HG03039 (cell line): ENCODE measurements at regions not wholly inside any gene's neighbourhood (a gene's known extent, or its start where the extent isn't known, plus 50 kb on each side); places are given as distances from the start of the nearest gene placed in this dataset.
"Not testable (repeated sequence)": the region's sequence is repeated elsewhere in the genome, so short reads cannot be mapped to it uniquely, and the experiment has no call there.

ENCODE experiments used
- ATAC-seq: cut with Tn5 transposase; IDR thresholded peaks from one replicate; pipeline ENCODE4 v1.9.1; 2021; ENCODE audit warnings: mild to moderate bottlenecking, moderate library complexity; ENCODE audit not compliant: unreplicated experiment

- ATAC-seq, result no peak
Measured at GRCh38 chr10:8173243-8173865, 118.9 kb downstream of the GATA3 start.

- ATAC-seq, result no peak
Measured at GRCh38 chr10:8173866-8174243, 119.4 kb downstream of the GATA3 start.

GRCh38 chr10:8174762-8175161 is 120.3 kb downstream of the GATA3 start:
- no peak for ATAC-seq

GRCh38 chr10:8177526-8177925 is 123.0 kb downstream of the GATA3 start:
- not testable (repeated sequence) for ATAC-seq

GRCh38 chr10:8179773-8180172 is 125.3 kb downstream of the GATA3 start:
- not testable (repeated sequence) for ATAC-seq

- ATAC-seq, result no peak
Measured at GRCh38 chr10:8180360-8181109, 126.0 kb downstream of the GATA3 start.

GRCh38 chr10:8181496-8182157 is 127.1 kb downstream of the GATA3 start:
- no peak for ATAC-seq

GRCh38 chr10:8182806-8183205 is 128.3 kb downstream of the GATA3 start:
- no peak for ATAC-seq

- no peak for ATAC-seq
Measured at GRCh38 chr10:8183241-8183704, 128.8 kb downstream of the GATA3 start.

GRCh38 chr10:8187171-8187666 is 132.7 kb downstream of the GATA3 start:
- ATAC-seq, result no peak

- ATAC-seq, result no peak
Measured at GRCh38 chr10:8189458-8189857, 135.0 kb downstream of the GATA3 start.

- no peak for ATAC-seq
Measured at GRCh38 chr10:8192301-8192700, 137.8 kb downstream of the GATA3 start.

GRCh38 chr10:8193546-8193945 is 139.1 kb downstream of the GATA3 start:
- no peak for ATAC-seq

GRCh38 chr10:8194050-8194449 is 139.6 kb downstream of the GATA3 start:
- ATAC-seq, result no peak

GRCh38 chr10:8206882-8207281 is 152.4 kb downstream of the GATA3 start:
- no peak for ATAC-seq

- ATAC-seq, result no peak
Measured at GRCh38 chr10:8211631-8212030, 157.1 kb downstream of the GATA3 start.

GRCh38 chr10:8213735-8214134 is 159.2 kb downstream of the GATA3 start:
- no peak for ATAC-seq

- ATAC-seq, result no peak
Measured at GRCh38 chr10:8214587-8214986, 160.1 kb downstream of the GATA3 start.

- no peak for ATAC-seq
Measured at GRCh38 chr10:8216893-8217292, 162.4 kb downstream of the GATA3 start.

GRCh38 chr10:8221451-8221850 is 167.0 kb downstream of the GATA3 start:
- no peak for ATAC-seq

- no peak for ATAC-seq
Measured at GRCh38 chr10:8224591-8224990, 170.1 kb downstream of the GATA3 start.

- no peak for ATAC-seq
Measured at GRCh38 chr10:8225187-8225586, 170.7 kb downstream of the GATA3 start.
